ENCODE measurements at regions not wholly inside any gene's neighbourhood (a gene's known extent, or its start where the extent isn't known, plus 50 kb on each side); places are given as distances from the start of the nearest gene placed in this dataset.

DNA sequence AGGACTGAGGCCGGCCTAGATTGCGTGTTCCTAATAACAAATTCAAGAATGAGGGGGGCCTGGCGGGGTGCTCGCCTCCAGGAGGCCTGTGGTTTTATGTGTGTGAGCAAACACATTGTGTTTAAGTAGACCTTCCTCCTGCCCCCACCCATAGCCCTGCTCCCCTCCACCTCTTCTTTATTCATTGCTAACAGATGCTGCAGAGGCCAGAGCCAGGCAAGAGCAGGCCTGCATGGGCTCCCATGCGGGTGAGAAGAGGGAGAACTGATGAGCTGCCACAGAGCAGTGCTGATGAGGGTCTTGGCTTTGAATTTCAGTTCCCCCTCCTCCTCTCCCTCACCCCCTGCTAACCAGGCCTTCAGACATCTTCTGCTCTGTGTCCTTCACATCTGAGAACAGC lies 154.6 kb downstream of the OSR1 start:
- Histone ChIP-seq H3K9me3 (no peaks in the 10 kb centered on the region), H3K4me3 (no peak overlapping the region), H3K27ac (no peak overlapping the region), H3K4me1 (no peaks in the 10 kb centered on the region), H3K27me3 (no peaks in the 10 kb centered on the region), H3K36me3 (no peaks in the 10 kb centered on the region)
- TF ChIP-seq POLR2A (IDR thresholded peaks at IDR 0.05) = no peak
- TF ChIP-seq, protein P1, sequence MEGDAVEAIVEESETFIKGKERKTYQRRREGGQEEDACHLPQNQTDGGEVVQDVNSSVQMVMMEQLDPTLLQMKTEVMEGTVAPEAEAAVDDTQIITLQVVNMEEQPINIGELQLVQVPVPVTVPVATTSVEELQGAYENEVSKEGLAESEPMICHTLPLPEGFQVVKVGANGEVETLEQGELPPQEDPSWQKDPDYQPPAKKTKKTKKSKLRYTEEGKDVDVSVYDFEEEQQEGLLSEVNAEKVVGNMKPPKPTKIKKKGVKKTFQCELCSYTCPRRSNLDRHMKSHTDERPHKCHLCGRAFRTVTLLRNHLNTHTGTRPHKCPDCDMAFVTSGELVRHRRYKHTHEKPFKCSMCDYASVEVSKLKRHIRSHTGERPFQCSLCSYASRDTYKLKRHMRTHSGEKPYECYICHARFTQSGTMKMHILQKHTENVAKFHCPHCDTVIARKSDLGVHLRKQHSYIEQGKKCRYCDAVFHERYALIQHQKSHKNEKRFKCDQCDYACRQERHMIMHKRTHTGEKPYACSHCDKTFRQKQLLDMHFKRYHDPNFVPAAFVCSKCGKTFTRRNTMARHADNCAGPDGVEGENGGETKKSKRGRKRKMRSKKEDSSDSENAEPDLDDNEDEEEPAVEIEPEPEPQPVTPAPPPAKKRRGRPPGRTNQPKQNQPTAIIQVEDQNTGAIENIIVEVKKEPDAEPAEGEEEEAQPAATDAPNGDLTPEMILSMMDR (IDR thresholded peaks at IDR 0.05 in 4 of 5, conservative IDR thresholded peaks at IDR 0.05 in 1 of 5) = no peak
- in situ Hi-C loops (cut with MboI; ENCODE audit: low sequenced_read_pairs in 4 of 4) = no loop called here
- DNase-seq (no peak), ATAC-seq (no peak)
- intact Hi-C loops (cut with DNase I; ENCODE audit: low total_unique reads) = no loop called here

GRCh38 chr2:19201911-19202462 lies 156.4 kb downstream of the OSR1 start:
- Histone ChIP-seq H3K4me1 (no peaks in the 10 kb centered on the region), H3K27me3 (no peaks in the 10 kb centered on the region), H3K27ac (no peak overlapping the region), H3K36me3 (no peaks in the 10 kb centered on the region), H3K4me3 (no peak overlapping the region), H3K9me3 (no peaks in the 10 kb centered on the region)
- intact Hi-C loops (cut with DNase I; ENCODE audit: low total_unique reads) (no loop called here), in situ Hi-C loops (cut with MboI; ENCODE audit: low sequenced_read_pairs in 4 of 4) (no loop called here)
- ATAC-seq (no peak), DNase-seq (no peak)
- TF ChIP-seq, protein P1 (IDR thresholded peaks at IDR 0.05 in 4 of 5, conservative IDR thresholded peaks at IDR 0.05 in 1 of 5) = no peak
- TF ChIP-seq POLR2A (IDR thresholded peaks at IDR 0.05) = no peak

DNA sequence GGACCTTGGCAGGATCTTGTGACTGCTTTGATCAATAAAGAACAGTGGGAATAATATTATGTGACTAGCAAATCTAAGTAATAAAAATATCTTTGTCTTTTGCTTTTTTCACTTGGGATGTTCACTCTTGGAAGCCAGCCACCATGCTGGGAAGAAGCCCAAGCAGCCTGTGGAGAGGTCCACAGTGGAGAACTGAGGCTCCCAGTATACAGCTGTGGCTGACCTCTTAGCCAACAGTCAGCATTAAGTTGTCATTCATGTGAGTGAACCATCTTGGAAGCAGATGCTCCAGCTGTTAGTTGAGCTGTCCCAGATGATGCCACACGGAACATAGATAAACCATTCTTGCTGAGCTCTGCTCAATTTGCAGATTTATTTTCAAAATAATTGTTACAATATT lies 160.0 kb downstream of the OSR1 start:
- no peak for DNase-seq
- no peak for ATAC-seq
- intact Hi-C loops (cut with DNase I; ENCODE audit: low total_unique reads) = no loop called here
- Histone ChIP-seq H3K4me1 (no peaks in the 10 kb centered on the region), H3K36me3 (no peaks in the 10 kb centered on the region), H3K27me3 (no peaks in the 10 kb centered on the region), H3K4me3 (no peak overlapping the region), H3K27ac (no peak overlapping the region), H3K9me3 (no peaks in the 10 kb centered on the region)
- TF ChIP-seq, protein P1 (IDR thresholded peaks at IDR 0.05 in 4 of 5, conservative IDR thresholded peaks at IDR 0.05 in 1 of 5) = no peak
- no peak for TF ChIP-seq POLR2A (IDR thresholded peaks at IDR 0.05)
- in situ Hi-C loops (cut with MboI; ENCODE audit: low sequenced_read_pairs in 4 of 4) = no loop called here

- Histone ChIP-seq H3K4me3 (no peak overlapping the region), H3K27me3 (no peaks in the 10 kb centered on the region), H3K9me3 (no peaks in the 10 kb centered on the region), H3K36me3 (no peaks in the 10 kb centered on the region), H3K4me1 (no peaks in the 10 kb centered on the region), H3K27ac (no peak overlapping the region)
- intact Hi-C loops (cut with DNase I; ENCODE audit: low total_unique reads) = no loop called here
- no peak for ATAC-seq
- no peak for DNase-seq
- in situ Hi-C loops (cut with MboI; ENCODE audit: low sequenced_read_pairs in 4 of 4) = no loop called here
- TF ChIP-seq POLR2A (IDR thresholded peaks at IDR 0.05) = no peak
- TF ChIP-seq, protein P1 (IDR thresholded peaks at IDR 0.05 in 4 of 5, conservative IDR thresholded peaks at IDR 0.05 in 1 of 5) = no peak
These were observed 162.8 kb downstream of the OSR1 start for GRCh38 chr2:19195661-19196060.

DNA sequence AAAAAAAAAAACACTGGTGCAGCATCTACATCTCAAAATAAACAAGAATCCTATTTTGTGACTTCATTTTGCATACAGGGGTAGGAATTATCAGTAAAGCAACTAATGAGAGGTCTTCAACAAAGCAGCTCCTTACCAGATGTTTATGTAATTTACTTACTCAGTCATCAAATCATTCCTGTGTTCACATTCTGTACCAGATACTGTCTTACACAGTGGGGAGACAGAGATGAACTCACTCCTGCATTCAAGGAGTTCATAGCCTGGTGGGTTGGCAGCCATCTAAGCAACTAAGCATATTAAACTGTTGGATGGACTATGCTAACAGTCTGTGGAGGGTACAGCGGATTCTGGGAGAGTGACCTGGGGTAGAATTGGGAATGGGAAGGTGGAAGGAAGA lies 169.0 kb downstream of the OSR1 start:
- no peak for ATAC-seq
- intact Hi-C loops (cut with DNase I; ENCODE audit: low total_unique reads) = no loop called here
- in situ Hi-C loops (cut with MboI; ENCODE audit: low sequenced_read_pairs in 4 of 4) = no loop called here
- TF ChIP-seq, protein P1 (IDR thresholded peaks at IDR 0.05 in 4 of 5, conservative IDR thresholded peaks at IDR 0.05 in 1 of 5) = no peak
- TF ChIP-seq POLR2A (IDR thresholded peaks at IDR 0.05) = no peak
- Histone ChIP-seq H3K27me3 (no peaks in the 10 kb centered on the region), H3K27ac (no peak overlapping the region), H3K36me3 (no peaks in the 10 kb centered on the region), H3K4me3 (no peak overlapping the region), H3K9me3 (no peaks in the 10 kb centered on the region), H3K4me1 (no peaks in the 10 kb centered on the region)
- no peak for DNase-seq
